H9 (cell line): ENCODE measurements at regions not wholly inside any gene's neighbourhood (a gene's known extent, or its start where the extent isn't known, plus 50 kb on each side); places are given as distances from the start of the nearest gene placed in this dataset.

ENCODE experiments used
- DNase-seq: peaks from one replicate; pipeline ENCODE4 v3.0.0-alpha.2; 2017
- H2AFZ ChIP-seq: one replicate; pipeline ENCODE4 v1.6.1; 2013; ENCODE audit warnings: mild to moderate bottlenecking, low read length, control low read depth, moderate library complexity
- H2AK5ac ChIP-seq: 2 replicates; pipeline ENCODE4 v1.6.1; 2013; ENCODE audit warnings: low read length, control low read depth, mixed read lengths; ENCODE audit not compliant: insufficient read length
- H2BK120ac ChIP-seq: one replicate; pipeline ENCODE4 v1.6.1; 2013; ENCODE audit warnings: low read depth, mild to moderate bottlenecking, low read length, control low read depth, inconsistent platforms; ENCODE audit not compliant: poor library complexity, severe bottlenecking
- H2BK12ac ChIP-seq: 2 replicates; pipeline ENCODE4 v1.6.1; 2013; ENCODE audit warnings: low read length, control low read depth, mixed read lengths, low read depth; ENCODE audit not compliant: insufficient read length
- H2BK15ac ChIP-seq: 2 replicates; pipeline ENCODE4 v1.6.1; 2013; ENCODE audit warnings: low read depth, low read length, control low read depth
- H2BK20ac ChIP-seq: one replicate; pipeline ENCODE4 v1.6.1; 2013; ENCODE audit warnings: low read depth, mild to moderate bottlenecking, low read length, control low read depth, inconsistent platforms; ENCODE audit not compliant: poor library complexity, severe bottlenecking
- H2BK5ac ChIP-seq: 2 replicates; pipeline ENCODE4 v1.6.1; 2013; ENCODE audit warnings: low read length, control low read depth, mixed read lengths; ENCODE audit not compliant: insufficient read length
- H3K14ac ChIP-seq: 2 replicates; pipeline ENCODE4 v1.6.1; 2013; ENCODE audit warnings: low read length, control low read depth; ENCODE audit not compliant: insufficient read depth
- H3K18ac ChIP-seq: 2 replicates; pipeline ENCODE4 v1.6.1; 2013; ENCODE audit warnings: low read depth, mild to moderate bottlenecking, mixed read lengths, low read length, control low read depth; ENCODE audit not compliant: insufficient read length
- H3K23ac ChIP-seq: 2 replicates; pipeline ENCODE4 v1.6.1; 2013; ENCODE audit warnings: low read length, control low read depth, mixed read lengths, low read depth; ENCODE audit not compliant: insufficient read length
- H3K23me2 ChIP-seq: 2 replicates; pipeline ENCODE4 v1.6.1; 2013; ENCODE audit warnings: low read depth, mild to moderate bottlenecking, mixed read lengths, low read length, control low read depth; ENCODE audit not compliant: insufficient read length, poor library complexity, severe bottlenecking
- H3K27ac ChIP-seq: 2 replicates; pipeline ENCODE4 v1.5.1; 2013; ENCODE audit warnings: low read length, control low read depth, mixed read lengths, low read depth; ENCODE audit not compliant: insufficient read length
- H3K27me3 ChIP-seq: 2 replicates; pipeline ENCODE4 v1.6.1; 2013; ENCODE audit warnings: low read length, control low read depth, inconsistent platforms; ENCODE audit not compliant: insufficient read depth
- H3K4ac ChIP-seq: 2 replicates; pipeline ENCODE4 v1.6.1; 2013; ENCODE audit warnings: low read depth, mild to moderate bottlenecking, control low read depth, inconsistent platforms, low read length, moderate library complexity
- H3K4me1 ChIP-seq: 2 replicates; pipeline ENCODE4 v1.6.1; 2013; ENCODE audit warnings: low read length, control low read depth, inconsistent platforms; ENCODE audit not compliant: insufficient read depth
- H3K4me2 ChIP-seq: 2 replicates; pipeline ENCODE4 v1.6.1; 2013; ENCODE audit warnings: low read length, control low read depth, mixed read lengths; ENCODE audit not compliant: insufficient read length, insufficient read depth
- H3K56ac ChIP-seq: 2 replicates; pipeline ENCODE4 v1.6.1; 2013; ENCODE audit warnings: low read depth, mild to moderate bottlenecking, mixed read lengths, low read length, control low read depth; ENCODE audit not compliant: insufficient read length
- H3K79me1 ChIP-seq: 2 replicates; pipeline ENCODE4 v1.6.1; 2013; ENCODE audit warnings: low read depth, mild to moderate bottlenecking, moderate library complexity, low read length, control low read depth, inconsistent platforms; ENCODE audit not compliant: insufficient read depth, poor library complexity, severe bottlenecking
- H3K79me2 ChIP-seq: 2 replicates; pipeline ENCODE4 v1.6.1; 2013; ENCODE audit warnings: low read length, control low read depth, inconsistent platforms; ENCODE audit not compliant: insufficient read depth
- H3K9ac ChIP-seq: 2 replicates; pipeline ENCODE4 v1.6.1; 2013; ENCODE audit warnings: low read length, control low read depth, mixed read lengths; ENCODE audit not compliant: insufficient read length; ENCODE audit errors: extremely low read depth
- H3K9me3 ChIP-seq: one replicate; pipeline ENCODE4 v1.6.1; 2013; ENCODE audit warnings: low read depth, low read length, inconsistent platforms; ENCODE audit not compliant: control insufficient read depth
- H3T11ph ChIP-seq: one replicate; pipeline ENCODE4 v1.6.1; 2013; ENCODE audit warnings: mild to moderate bottlenecking, low read length, control low read depth, inconsistent platforms
- H4K20me1 ChIP-seq: one replicate; pipeline ENCODE4 v1.6.1; 2013; ENCODE audit not compliant: control insufficient read depth, insufficient read length, insufficient read depth
- H4K5ac ChIP-seq: 2 replicates; pipeline ENCODE4 v1.6.1; 2013; ENCODE audit warnings: low read depth, mild to moderate bottlenecking, mixed read lengths, low read length, control low read depth; ENCODE audit not compliant: insufficient read length
- H4K8ac ChIP-seq: replicated peaks from 2 replicates; pipeline ENCODE4 v1.6.1; 2013; ENCODE audit warnings: low read length, control low read depth, mixed read lengths, low read depth; ENCODE audit not compliant: insufficient read length
- H4K91ac ChIP-seq: 2 replicates; pipeline ENCODE4 v1.6.1; 2013; ENCODE audit warnings: low read depth, mild to moderate bottlenecking, moderate library complexity, mixed read lengths, low read length, control low read depth; ENCODE audit not compliant: insufficient read length
- H3K27ac Mint-ChIP-seq, 3 experiments: 2 replicates in 2 of 3; 3 replicates in 1 of 3; pipeline ENCODE4 v1.8.0; 2020 to 2021; ENCODE audit warnings: mixed read lengths in 3 of 3, mild to moderate bottlenecking in 1 of 3, moderate library complexity in 1 of 3
- H3K27me3 Mint-ChIP-seq: 2 replicates; pipeline ENCODE4 v1.8.0; 2021; ENCODE audit warnings: low read depth, mild to moderate bottlenecking, moderate library complexity, mixed read lengths
- H3K36me3 Mint-ChIP-seq, 3 experiments: 2 replicates in 2 of 3; 3 replicates in 1 of 3; pipeline ENCODE4 v1.8.0; 2020 to 2021; ENCODE audit warnings: low read depth in 3 of 3, mixed read lengths in 3 of 3; ENCODE audit not compliant: insufficient read depth in 1 of 3
- H3K4me1 Mint-ChIP-seq, 2 experiments: 2 replicates each; pipeline ENCODE4 v1.8.0; 2020; ENCODE audit warnings: mixed read lengths in 2 of 2
- H3K4me3 Mint-ChIP-seq, 2 experiments: 2 replicates in 1 of 2; 3 replicates in 1 of 2; pipeline ENCODE4 v1.8.0; 2020 to 2021; ENCODE audit warnings: mild to moderate bottlenecking in 2 of 2, mixed read lengths in 2 of 2, moderate library complexity in 1 of 2
- H3K9me3 Mint-ChIP-seq, 2 experiments: 2 replicates in 1 of 2; 3 replicates in 1 of 2; pipeline ENCODE4 v1.8.0; 2020; ENCODE audit warnings: mild to moderate bottlenecking in 2 of 2, mixed read lengths in 2 of 2, moderate library complexity in 1 of 2
- CTCF ChIP-seq: fragments of 200-600 bp; sonication (generic); conservative IDR thresholded peaks from 3 replicates; pipeline ENCODE4 v1.8.0; 2021; ENCODE audit warnings: antibody characterized with exemption, mild to moderate bottlenecking
- WGBS: extraction: QIAGEN DNeasy Blood & Tissue Kit; methylation state at CpG from one replicate; pipeline ENCODE4 v1.1.7; 2013; ENCODE audit warnings: missing lambda C conversion rate, low lambda C conversion rate, mixed read lengths; ENCODE audit not compliant: insufficient read length; ENCODE audit errors: extremely low coverage; 5-methylcytosine and 5-hydroxymethylcytosine counted together

GRCh38 chr7:94080551-94080950 is 76.4 kb upstream of the BET1 start:
- WGBS, result no CpG with 5 or more reads among the region's 5 CpGs

More at GRCh38 chr7:94080551-94080950, 76.4 kb upstream of the BET1 start:
- no peak for TF ChIP-seq CTCF
- H3K9ac ChIP-seq, result no peak overlapping the region
- H3K27me3 Mint-ChIP-seq, result no peaks in the 10 kb centered on the region; the same call in 1 of the 2 replicates
- no peak overlapping the region for H3K27ac ChIP-seq
- H2BK15ac ChIP-seq, result no peak overlapping the region
- no peaks in the 10 kb centered on the region for H3K27me3 ChIP-seq
- H3K4me1 ChIP-seq, result no peaks in the 10 kb centered on the region
- no peak overlapping the region for H3K14ac ChIP-seq
- no peaks in the 10 kb centered on the region for H3K9me3 ChIP-seq
- H3K9me3 Mint-ChIP-seq, result no peaks in the 10 kb centered on the region; a peak in 1 of 5 replicates
- no peak overlapping the region for H2BK12ac ChIP-seq
- no peak overlapping the region for H2AFZ ChIP-seq
- H3K79me2 ChIP-seq, result no peaks in the 10 kb centered on the region
- no peak overlapping the region for H3K27ac Mint-ChIP-seq
- no peak overlapping the region for H3T11ph ChIP-seq
- no peak overlapping the region for H3K18ac ChIP-seq
- no peak overlapping the region for H3K23ac ChIP-seq
- no peak overlapping the region for H3K4ac ChIP-seq
- H2AK5ac ChIP-seq, result no peak overlapping the region
- no peak overlapping the region for H2BK120ac ChIP-seq
- H4K20me1 ChIP-seq, result no peaks in the 10 kb centered on the region
- no peak overlapping the region for H3K56ac ChIP-seq
- no peaks in the 10 kb centered on the region for H3K79me1 ChIP-seq
- H2BK5ac ChIP-seq, result no peak overlapping the region
- H3K4me1 Mint-ChIP-seq, result no peaks in the 10 kb centered on the region
- H3K4me3 Mint-ChIP-seq, result no peak overlapping the region
- no peak overlapping the region for H4K8ac ChIP-seq
- H3K4me2 ChIP-seq, result no peak overlapping the region
- no peaks in the 10 kb centered on the region for H3K23me2 ChIP-seq
- no peak overlapping the region for H2BK20ac ChIP-seq
- H3K36me3 Mint-ChIP-seq, result no peaks in the 10 kb centered on the region
- H4K5ac ChIP-seq, result no peak overlapping the region
- DNase-seq, result no peak
- no peak overlapping the region for H4K91ac ChIP-seq
